ENCODE measurements at regions not wholly inside any gene's neighbourhood (a gene's known extent, or its start where the extent isn't known, plus 50 kb on each side); places are given as distances from the start of the nearest gene placed in this dataset.

GRCh38 chr1:203569490-203570318, 56.9 kb upstream of the ATP2B4 start:
- no peak for DNase-seq (ENCODE audit: low read depth)
- H3K4me3 ChIP-seq (ENCODE audit: low read depth, low read length), result no peak overlapping the region
- TF ChIP-seq CTCF (IDR thresholded peaks at IDR 0.05; ENCODE audit: insufficient read depth, low read depth, low read length), result no peak

- no peak overlapping the region for H3K4me3 ChIP-seq (ENCODE audit: low read depth, low read length)
- TF ChIP-seq CTCF (IDR thresholded peaks at IDR 0.05; ENCODE audit: insufficient read depth, low read depth, low read length), result no peak
- no peak for DNase-seq (ENCODE audit: low read depth)
Observed at GRCh38 chr1:203570805-203571204, 55.8 kb upstream of the ATP2B4 start.

GRCh38 chr1:203571661-203572060, 55.0 kb upstream of the ATP2B4 start:
- H3K4me3 ChIP-seq (ENCODE audit: low read depth, low read length), result no peak overlapping the region
- no peak for TF ChIP-seq CTCF (IDR thresholded peaks at IDR 0.05; ENCODE audit: insufficient read depth, low read depth, low read length)
- no peak for DNase-seq (ENCODE audit: low read depth)

GRCh38 chr1:203572134-203572625, 54.5 kb upstream of the ATP2B4 start:
- DNase-seq (ENCODE audit: low read depth), result peak; percentile 58
- H3K4me3 ChIP-seq (ENCODE audit: low read depth, low read length), result no peak overlapping the region
- TF ChIP-seq CTCF (IDR thresholded peaks at IDR 0.05; ENCODE audit: insufficient read depth, low read depth, low read length), result no peak

GRCh38 chr1:203573730-203574129, 52.9 kb upstream of the ATP2B4 start:
- no peak for TF ChIP-seq CTCF (IDR thresholded peaks at IDR 0.05; ENCODE audit: insufficient read depth, low read depth, low read length)
- H3K4me3 ChIP-seq (ENCODE audit: low read depth, low read length), result no peak overlapping the region
- DNase-seq (ENCODE audit: low read depth), result no peak

All from fibroblast of villous mesenchyme (primary cell).